ENCODE measurements at regions not wholly inside any gene's neighbourhood (a gene's known extent, or its start where the extent isn't known, plus 50 kb on each side); places are given as distances from the start of the nearest gene placed in this dataset.

- no peak overlapping the region for H2BK20ac ChIP-seq (ENCODE audit: low read length)
- no peak overlapping the region for H4K8ac ChIP-seq (ENCODE audit: extremely low read depth, insufficient read depth, low read length)
- no peak overlapping the region for H3K23ac ChIP-seq (ENCODE audit: insufficient read length)
- no peak overlapping the region for H3K18ac ChIP-seq (ENCODE audit: extremely low read depth, low read length)
- H3K79me2 ChIP-seq (ENCODE audit: control insufficient read depth in 1 of 2, insufficient read depth in 2 of 2, low read length in 2 of 2), result no peaks in the 10 kb centered on the region
- H3K23me2 ChIP-seq (ENCODE audit: low read depth, low read length), result no peaks in the 10 kb centered on the region
- no peaks in the 10 kb centered on the region for H3K9me3 ChIP-seq (ENCODE audit: insufficient read depth in 2 of 2, low read depth in 1 of 2, low read length in 1 of 2)
- H3K36me3 ChIP-seq (ENCODE audit: control insufficient read depth in 2 of 4, insufficient read depth in 4 of 4, low read length in 3 of 4), result no peaks in the 10 kb centered on the region
- no peak overlapping the region for H2BK120ac ChIP-seq (replicated peaks; ENCODE audit: low read depth, low read length)
- no peaks in the 10 kb centered on the region for H3K27me3 ChIP-seq (replicated peaks in 1 of 4; ENCODE audit: control insufficient read depth in 3 of 4, extremely low read depth in 1 of 4, insufficient read depth in 3 of 4, low read length in 3 of 4)
- ChIA-PET POLR2A (ENCODE audit: partially characterized antibody) (no interaction called here), CTCF (ENCODE audit: partially characterized antibody) (no interaction called here)
- FAIRE-seq (no peak), DNase-seq (ENCODE audit: low read depth in 1 of 2, low spot score in 2 of 2) (no peak)
- no peaks in the 10 kb centered on the region for H4K20me1 ChIP-seq (replicated peaks in 1 of 2; ENCODE audit: control insufficient read depth in 1 of 2, insufficient read depth in 2 of 2, low read length in 2 of 2)
- no peak overlapping the region for H3K9ac ChIP-seq (replicated peaks in 1 of 4; ENCODE audit: extremely low read depth in 1 of 4, low read depth in 3 of 4, low read length in 3 of 4)
- H2BK12ac ChIP-seq (ENCODE audit: low read depth, low read length), result no peak overlapping the region
- H2BK5ac ChIP-seq (ENCODE audit: low read depth, low read length), result no peak overlapping the region
- no peak overlapping the region for H2AFZ ChIP-seq (ENCODE audit: low read length)
- no peaks in the 10 kb centered on the region for H3K79me1 ChIP-seq (ENCODE audit: low read depth, low read length)
- no peak overlapping the region for H3K14ac ChIP-seq (ENCODE audit: insufficient read length)
- no peak overlapping the region for H3K27ac ChIP-seq (ENCODE audit: low read depth, low read length)
- no peaks in the 10 kb centered on the region for H3K4me1 ChIP-seq (replicated peaks in 1 of 4; ENCODE audit: control insufficient read depth in 3 of 4, insufficient read depth in 4 of 4, low read length in 3 of 4)
- no peak overlapping the region for H2BK15ac ChIP-seq (ENCODE audit: low read length)
- no peak overlapping the region for H3K4me3 ChIP-seq (ENCODE audit: extremely low read depth in 1 of 4, insufficient read depth in 2 of 4, low read depth in 3 of 4, low read length in 4 of 4)
- H3K4ac ChIP-seq (replicated peaks; ENCODE audit: insufficient read length, low read depth, low read length), result no peak overlapping the region
- no peak overlapping the region for H4K91ac ChIP-seq (replicated peaks; ENCODE audit: insufficient read length, low read length)
- H3K56ac ChIP-seq (replicated peaks; ENCODE audit: insufficient read length, low read depth, low read length), result no peak overlapping the region
- H4K5ac ChIP-seq (ENCODE audit: insufficient read length, low read depth, low read length), result no peak overlapping the region
- no peak overlapping the region for H3K4me2 ChIP-seq (ENCODE audit: insufficient read depth in 1 of 2, low read depth in 2 of 2, low read length in 2 of 2)
- 87% methylated on average over 4 of the region's 5 CpGs; no CpG with 5 or more reads in 1 of the 2 experiments for WGBS, 2 experiments (ENCODE audit: extremely low coverage in 1 of 2, insufficient coverage in 1 of 2, insufficient read length in 1 of 2, insufficient replicate concordance in 2 of 2, low coverage in 1 of 2, low lambda C conversion rate in 2 of 2, missing lambda C conversion rate in 1 of 2)
- no peak overlapping the region for H2AK5ac ChIP-seq (ENCODE audit: low read depth, low read length)
- no peak for TF ChIP-seq POU5F1 (IDR thresholded peaks at IDR 0.05; ENCODE audit: low read depth, low read length)
- TF ChIP-seq TCF12 (IDR thresholded peaks at IDR 0.05; ENCODE audit: low read depth, low read length), result no peak
- TF ChIP-seq KDM5A (IDR thresholded peaks at IDR 0.05; ENCODE audit: low read length), result no peak
- TF ChIP-seq CEBPB (IDR thresholded peaks at IDR 0.05; ENCODE audit: low read depth, low read length), result no peak
- TF ChIP-seq BCL11A (IDR thresholded peaks at IDR 0.05; ENCODE audit: low read depth in 2 of 2, low read length in 2 of 2), result no peak
- TF ChIP-seq NANOG (IDR thresholded peaks at IDR 0.05; ENCODE audit: insufficient read depth, low read depth, low read length, poor library complexity, severe bottlenecking), result no peak
- no peak for TF ChIP-seq USF2 (IDR thresholded peaks at IDR 0.05; ENCODE audit: low read length)
- no peak for TF ChIP-seq SIN3A (conservative IDR thresholded peaks at IDR 0.05 in 1 of 2, IDR thresholded peaks at IDR 0.05 in 1 of 2; ENCODE audit: low read depth in 1 of 2, low read length in 2 of 2)
- TF ChIP-seq TAF1 (IDR thresholded peaks at IDR 0.05; ENCODE audit: low read depth, low read length), result no peak
- no peak for TF ChIP-seq HDAC2 (IDR thresholded peaks at IDR 0.05; ENCODE audit: borderline replicate concordance in 1 of 2, low read depth in 2 of 2, low read length in 2 of 2)
- TF ChIP-seq KDM1A (IDR thresholded peaks at IDR 0.05; ENCODE audit: borderline replicate concordance, low read length), result no peak
- TF ChIP-seq SP4 (IDR thresholded peaks at IDR 0.05; ENCODE audit: low read length), result no peak
- no peak for TF ChIP-seq POLR2A (IDR thresholded peaks at IDR 0.05; ENCODE audit: control extremely low read depth in 1 of 2, low read depth in 2 of 2, low read length in 2 of 2)
- no peak for TF ChIP-seq CHD1 (IDR thresholded peaks at IDR 0.05; ENCODE audit: low read depth, low read length)
- TF ChIP-seq TBP (IDR thresholded peaks at IDR 0.05; ENCODE audit: low read depth, low read length), result no peak
Observed at GRCh38 chr7:69184339-69184738, 413.9 kb upstream of the AUTS2 start.

All from H1 (cell line).